ENCODE measurements at regions not wholly inside any gene's neighbourhood (a gene's known extent, or its start where the extent isn't known, plus 50 kb on each side); places are given as distances from the start of the nearest gene placed in this dataset.

GRCh38 chr3:132818251-132818650 lies 96.0 kb upstream of the NPHP3 start:
- no peak overlapping the region for H3K4me3 ChIP-seq
- no peaks in the 10 kb centered on the region for H3K36me3 ChIP-seq
- H3K4me1 ChIP-seq (ENCODE audit: low read depth): no peaks in the 10 kb centered on the region
- TF ChIP-seq CTCF (IDR thresholded peaks at IDR 0.05; ENCODE audit: low read depth, low read length): no peak
- H3K27me3 ChIP-seq: no peaks in the 10 kb centered on the region
- H3K9me3 ChIP-seq (ENCODE audit: low read depth): no peaks in the 10 kb centered on the region
- no peak overlapping the region for H3K27ac ChIP-seq
- no peak for DNase-seq (ENCODE audit: low read depth in 1 of 2, low spot score in 1 of 2)

GRCh38 chr3:132817646-132818177 lies 95.5 kb upstream of the NPHP3 start:
- Histone ChIP-seq H3K4me3 (no peak overlapping the region), H3K27me3 (no peaks in the 10 kb centered on the region), H3K4me1 (ENCODE audit: low read depth) (no peaks in the 10 kb centered on the region), H3K27ac (no peak overlapping the region), H3K36me3 (no peaks in the 10 kb centered on the region), H3K9me3 (ENCODE audit: low read depth) (no peaks in the 10 kb centered on the region)
- no peak for DNase-seq (ENCODE audit: low read depth in 1 of 2, low spot score in 1 of 2)
- no peak for TF ChIP-seq CTCF (IDR thresholded peaks at IDR 0.05; ENCODE audit: low read depth, low read length)

GRCh38 chr3:132805071-132805470 lies 82.9 kb upstream of the NPHP3 start:
- DNase-seq (ENCODE audit: low read depth in 1 of 2, low spot score in 1 of 2): no peak
- Histone ChIP-seq H3K27ac (no peak overlapping the region), H3K9me3 (ENCODE audit: low read depth) (no peaks in the 10 kb centered on the region), H3K27me3 (no peaks in the 10 kb centered on the region), H3K4me3 (no peak overlapping the region), H3K36me3 (no peaks in the 10 kb centered on the region), H3K4me1 (ENCODE audit: low read depth) (no peaks in the 10 kb centered on the region)
- TF ChIP-seq CTCF (IDR thresholded peaks at IDR 0.05; ENCODE audit: low read depth, low read length): no peak

GRCh38 chr3:132804498-132804897 lies 82.3 kb upstream of the NPHP3 start:
- no peak for TF ChIP-seq CTCF (IDR thresholded peaks at IDR 0.05; ENCODE audit: low read depth, low read length)
- H3K36me3 ChIP-seq: no peaks in the 10 kb centered on the region
- no peak overlapping the region for H3K4me3 ChIP-seq
- no peaks in the 10 kb centered on the region for H3K27me3 ChIP-seq
- no peaks in the 10 kb centered on the region for H3K9me3 ChIP-seq (ENCODE audit: low read depth)
- no peaks in the 10 kb centered on the region for H3K4me1 ChIP-seq (ENCODE audit: low read depth)
- DNase-seq (ENCODE audit: low read depth in 1 of 2, low spot score in 1 of 2): peak in 1 of 2 donors; percentile 68
- H3K27ac ChIP-seq: no peak overlapping the region

- no peak overlapping the region for H3K27ac ChIP-seq
- H3K27me3 ChIP-seq: no peaks in the 10 kb centered on the region
- H3K4me1 ChIP-seq (ENCODE audit: low read depth): no peaks in the 10 kb centered on the region
- no peak overlapping the region for H3K4me3 ChIP-seq
- TF ChIP-seq CTCF (IDR thresholded peaks at IDR 0.05; ENCODE audit: low read depth, low read length): peak; percentile 22
- no peaks in the 10 kb centered on the region for H3K9me3 ChIP-seq (ENCODE audit: low read depth)
- DNase-seq (ENCODE audit: low read depth in 1 of 2, low spot score in 1 of 2): peak in 1 of 2 donors; percentile 20
- no peaks in the 10 kb centered on the region for H3K36me3 ChIP-seq
Observed at GRCh38 chr3:132803889-132804288, 81.7 kb upstream of the NPHP3 start.

GRCh38 chr3:132800958-132801357 lies 78.7 kb upstream of the NPHP3 start:
- Histone ChIP-seq H3K36me3 (no peaks in the 10 kb centered on the region), H3K27me3 (no peaks in the 10 kb centered on the region), H3K4me1 (ENCODE audit: low read depth) (no peaks in the 10 kb centered on the region), H3K4me3 (no peak overlapping the region), H3K9me3 (ENCODE audit: low read depth) (no peaks in the 10 kb centered on the region), H3K27ac (no peak overlapping the region)
- no peak for DNase-seq (ENCODE audit: low read depth in 1 of 2, low spot score in 1 of 2)
- TF ChIP-seq CTCF (IDR thresholded peaks at IDR 0.05; ENCODE audit: low read depth, low read length): no peak
